Hepatocyte (in vitro differentiated cells): ENCODE measurements at regions not wholly inside any gene's neighbourhood (a gene's known extent, or its start where the extent isn't known, plus 50 kb on each side); places are given as distances from the start of the nearest gene placed in this dataset.

Experiments used
- EZH2 ChIP-seq: fragments of 200-600 bp; sonication (generic); IDR thresholded peaks from 2 replicates; pipeline ENCODE4 v1.6.1; 2016; ENCODE audit warnings: antibody characterized with exemption, mild to moderate bottlenecking, borderline replicate concordance
- TF ChIP-seq, protein P1 (sequence below): fragments of 200-600 bp; sonication (generic); IDR thresholded peaks from 2 replicates; pipeline ENCODE4 v1.5.1; 2016; ENCODE audit warnings: antibody characterized with exemption, mild to moderate bottlenecking; ENCODE audit not compliant: poor library complexity

DNA sequence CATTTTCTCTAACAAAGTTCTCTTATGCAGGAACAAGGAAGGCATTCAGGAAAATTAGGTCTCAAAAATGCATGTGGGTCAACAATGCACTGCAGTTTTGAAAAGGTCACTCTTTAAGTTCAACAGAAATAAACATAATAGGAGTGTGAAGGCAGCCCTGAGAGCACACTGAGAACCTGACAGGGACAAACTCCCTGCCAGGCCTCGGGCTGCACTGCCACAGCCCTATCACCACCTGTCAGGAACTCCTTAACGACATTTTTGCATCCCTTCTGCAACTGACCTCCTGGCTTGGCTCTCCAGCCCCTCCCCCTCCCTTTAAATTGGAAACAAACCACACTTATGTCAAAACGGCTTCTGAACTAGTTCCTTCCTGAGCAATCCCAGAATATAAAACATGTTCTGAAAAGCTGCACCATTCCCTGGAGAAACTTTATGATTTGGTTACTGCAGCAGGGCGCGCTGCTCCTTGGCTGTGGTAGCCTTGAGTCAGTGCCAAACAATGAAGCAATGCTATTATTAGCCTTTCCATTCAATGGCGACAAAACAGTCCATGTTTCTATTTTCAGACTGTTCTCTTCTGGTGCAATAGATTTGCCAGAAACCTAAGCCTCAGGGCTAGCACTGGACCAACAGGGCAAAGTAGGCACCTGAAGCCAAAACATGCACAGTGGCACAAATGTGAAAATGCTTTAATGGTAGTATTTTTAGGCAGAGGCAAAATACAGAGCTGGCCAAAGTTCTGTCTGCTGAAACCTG, 160.1 kb upstream of the ZNF608 start:
- TF ChIP-seq, protein P1, sequence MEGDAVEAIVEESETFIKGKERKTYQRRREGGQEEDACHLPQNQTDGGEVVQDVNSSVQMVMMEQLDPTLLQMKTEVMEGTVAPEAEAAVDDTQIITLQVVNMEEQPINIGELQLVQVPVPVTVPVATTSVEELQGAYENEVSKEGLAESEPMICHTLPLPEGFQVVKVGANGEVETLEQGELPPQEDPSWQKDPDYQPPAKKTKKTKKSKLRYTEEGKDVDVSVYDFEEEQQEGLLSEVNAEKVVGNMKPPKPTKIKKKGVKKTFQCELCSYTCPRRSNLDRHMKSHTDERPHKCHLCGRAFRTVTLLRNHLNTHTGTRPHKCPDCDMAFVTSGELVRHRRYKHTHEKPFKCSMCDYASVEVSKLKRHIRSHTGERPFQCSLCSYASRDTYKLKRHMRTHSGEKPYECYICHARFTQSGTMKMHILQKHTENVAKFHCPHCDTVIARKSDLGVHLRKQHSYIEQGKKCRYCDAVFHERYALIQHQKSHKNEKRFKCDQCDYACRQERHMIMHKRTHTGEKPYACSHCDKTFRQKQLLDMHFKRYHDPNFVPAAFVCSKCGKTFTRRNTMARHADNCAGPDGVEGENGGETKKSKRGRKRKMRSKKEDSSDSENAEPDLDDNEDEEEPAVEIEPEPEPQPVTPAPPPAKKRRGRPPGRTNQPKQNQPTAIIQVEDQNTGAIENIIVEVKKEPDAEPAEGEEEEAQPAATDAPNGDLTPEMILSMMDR: no peak
- no peak for TF ChIP-seq EZH2
